Stimulated activated CD8-positive, alpha-beta memory T cell treated with anti-CD3 and anti-CD28 coated beads, Interleukin-7, amount 100 ng/mL, for 24 hours (primary cell): ENCODE measurements at regions not wholly inside any gene's neighbourhood (a gene's known extent, or its start where the extent isn't known, plus 50 kb on each side); places are given as distances from the start of the nearest gene placed in this dataset.
A peak's percentile ranks its signal among the peaks of the same experiment; 100 is the strongest.

Source experiments
- DNase-seq: peaks from one replicate; pipeline ENCODE4 v3.0.0-alpha.2; 2020; ENCODE audit warnings: low read depth

GRCh38 chr11:134622458-134622857 lies 210.4 kb upstream of the B3GAT1 start:
- no peak for DNase-seq

DNA sequence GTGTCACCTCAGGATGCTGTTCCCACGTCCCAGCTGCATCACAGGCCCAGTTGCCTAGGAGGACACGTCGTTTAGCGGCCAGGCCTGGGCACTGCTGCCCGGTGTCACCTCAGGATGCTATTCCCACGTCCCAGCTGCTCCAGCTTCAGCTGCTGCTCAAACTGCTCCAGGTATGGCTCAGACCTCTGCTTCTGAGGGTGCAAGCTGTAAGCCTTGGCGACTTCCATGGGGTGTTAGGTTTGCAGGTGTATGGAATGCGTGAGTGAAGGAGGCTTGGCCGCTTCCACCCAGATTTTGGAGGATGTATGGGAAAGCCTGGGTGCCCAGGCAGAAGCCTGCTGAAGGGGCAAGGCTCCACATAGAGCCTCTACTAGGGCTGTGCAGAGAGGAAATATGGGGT lies 205.3 kb upstream of the B3GAT1 start:
- no peak for DNase-seq

DNA sequence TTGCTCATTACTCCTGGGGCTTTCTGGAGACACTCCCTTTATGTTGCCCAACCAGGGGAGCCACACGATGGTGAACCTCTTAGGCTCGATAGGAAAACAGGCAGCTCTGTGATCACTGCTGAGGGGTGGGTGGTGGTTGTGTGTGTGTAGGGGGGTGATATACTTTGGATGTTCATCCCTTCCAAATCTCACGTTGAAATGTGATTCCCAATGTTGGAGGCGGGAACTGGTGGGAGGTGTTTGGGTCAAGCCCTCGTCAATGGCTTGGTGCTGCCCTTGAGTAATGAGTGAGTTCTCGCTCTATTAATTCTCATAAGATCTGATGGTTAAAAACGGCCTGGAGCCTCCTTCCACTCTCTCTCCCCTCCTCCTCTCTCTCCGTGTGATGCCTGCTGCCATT lies 204.0 kb upstream of the B3GAT1 start:
- no peak for DNase-seq

- no peak for DNase-seq
Observed at GRCh38 chr11:134615041-134615615, 203.1 kb upstream of the B3GAT1 start.

DNA sequence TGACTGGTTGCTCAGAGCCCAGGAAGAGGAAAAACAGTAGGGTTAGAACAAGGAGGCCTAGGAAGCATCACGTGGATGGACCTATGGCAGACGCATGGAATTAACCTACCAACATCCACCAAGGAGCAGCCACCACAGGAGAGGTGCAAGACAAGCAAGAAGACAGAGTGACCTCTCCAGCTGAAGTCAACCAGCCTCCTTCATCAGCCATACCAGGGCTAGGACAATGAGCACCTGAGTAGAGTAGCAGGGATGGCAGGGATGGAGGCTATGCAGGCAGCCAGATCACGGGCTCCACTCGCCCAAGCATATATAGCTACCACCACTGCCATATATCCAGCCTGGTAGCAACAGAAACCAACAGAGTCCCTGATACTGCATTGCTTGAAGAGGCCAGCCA lies 202.1 kb upstream of the B3GAT1 start:
- DNase-seq: no peak

DNA sequence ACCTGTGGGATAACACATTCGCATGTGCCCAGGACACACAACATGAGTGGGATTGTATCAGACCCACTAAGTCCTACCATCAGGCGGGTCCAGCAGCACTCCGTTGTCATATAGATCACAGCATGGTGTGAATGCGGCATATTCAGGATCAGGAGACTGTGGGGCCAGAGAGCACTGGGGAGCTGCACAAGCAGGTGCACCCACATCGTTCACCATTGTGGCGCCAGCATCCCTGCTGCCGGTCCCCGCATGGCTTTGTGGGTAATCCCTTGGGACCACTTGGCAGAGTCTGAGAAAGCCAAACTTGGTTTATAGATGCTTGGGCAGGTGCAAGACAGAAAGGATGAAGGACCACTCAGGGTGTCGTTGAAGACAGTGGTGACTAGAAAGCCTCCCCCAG lies 201.6 kb upstream of the B3GAT1 start:
- no peak for DNase-seq

GRCh38 chr11:134612140-134613030 lies 200.3 kb upstream of the B3GAT1 start:
- DNase-seq: no peak

GRCh38 chr11:134611537-134611936 lies 199.5 kb upstream of the B3GAT1 start:
- no peak for DNase-seq

DNA sequence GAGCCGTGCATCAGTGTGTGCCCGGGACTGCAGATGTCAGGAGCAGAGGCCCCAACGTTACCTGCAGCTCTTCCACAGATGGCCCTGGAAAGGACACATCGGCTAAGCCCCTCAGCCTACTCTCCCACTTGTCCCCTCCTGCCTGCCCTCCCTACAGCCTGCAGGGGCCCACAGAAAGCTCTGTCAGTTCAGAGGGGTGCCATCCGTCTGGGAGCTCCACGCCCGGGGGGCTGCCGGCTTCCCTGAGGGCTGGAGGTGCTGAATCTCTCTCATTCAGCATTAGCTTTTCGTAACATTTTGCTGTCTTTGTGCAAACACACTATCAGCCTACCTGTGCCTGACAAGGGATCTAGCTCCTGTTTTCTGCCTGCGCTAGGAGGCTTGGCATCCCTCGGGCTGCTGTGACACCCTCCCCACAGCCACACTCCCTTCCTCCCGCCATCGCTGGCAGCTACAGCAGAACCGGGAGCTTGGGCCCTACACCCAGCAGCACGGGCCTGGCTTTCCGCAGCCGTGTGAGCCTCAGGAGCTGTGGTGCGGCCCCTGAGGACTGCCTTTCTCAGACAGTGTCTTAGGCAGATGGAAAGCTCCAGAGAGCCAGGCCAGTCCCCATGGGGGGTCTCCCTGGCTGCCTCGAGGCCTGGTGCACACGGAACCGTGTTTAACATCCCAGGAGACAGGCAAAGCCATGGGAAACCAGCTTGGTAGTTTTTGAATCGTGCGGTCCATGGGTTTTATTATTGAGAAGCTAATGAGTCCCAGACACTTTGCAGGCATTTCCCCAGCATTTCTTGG lies 198.3 kb upstream of the B3GAT1 start:
- DNase-seq: no peak

- DNase-seq: no peak
Observed at GRCh38 chr11:134609361-134610115, 197.5 kb upstream of the B3GAT1 start.

- DNase-seq: no peak
Observed at GRCh38 chr11:134607963-134608750, 196.1 kb upstream of the B3GAT1 start.

DNA sequence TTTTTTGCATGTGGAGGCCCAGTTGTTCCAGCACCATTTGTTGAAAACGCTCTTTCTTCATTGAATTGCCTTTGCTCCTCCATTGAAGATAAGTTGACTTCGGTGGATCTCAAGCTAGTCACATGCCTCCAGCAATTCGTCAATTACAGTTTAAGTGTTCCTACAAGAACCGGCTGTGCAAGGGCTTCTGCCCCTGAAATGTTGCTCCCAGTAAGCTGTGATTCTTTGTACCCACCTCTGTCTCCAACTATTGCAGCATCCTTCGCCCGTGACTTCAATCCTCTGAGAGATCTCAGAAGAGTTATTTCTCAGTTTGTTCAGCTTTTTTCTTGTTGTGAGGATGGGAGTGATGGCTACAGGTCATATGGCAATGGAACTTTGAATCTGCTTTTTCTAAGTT lies 194.2 kb upstream of the B3GAT1 start:
- no peak for DNase-seq

- DNase-seq: no peak
Observed at GRCh38 chr11:134604886-134605285, 192.8 kb upstream of the B3GAT1 start.

DNA sequence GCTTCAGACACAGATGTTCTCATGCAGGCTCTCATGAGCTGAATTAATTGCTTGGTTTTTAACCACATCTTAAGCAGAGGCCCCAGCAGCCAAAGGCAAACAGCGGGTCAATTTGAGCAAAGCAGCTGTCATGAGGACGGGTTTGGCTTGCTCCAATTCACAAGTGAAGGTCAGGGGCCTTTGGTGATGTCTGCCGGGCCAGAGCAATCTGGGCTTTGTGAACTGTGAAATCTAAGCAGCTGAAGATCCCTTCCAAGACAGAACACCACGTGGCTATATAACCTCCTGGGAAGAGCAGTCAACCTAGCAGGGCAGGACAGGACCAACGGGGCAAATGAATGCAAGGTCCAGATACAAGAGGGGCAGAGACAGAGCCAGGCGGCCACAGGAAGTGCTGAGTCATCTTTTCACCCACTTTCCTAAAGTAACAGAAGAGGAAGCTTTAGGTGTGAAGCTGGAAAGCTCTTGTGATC lies 187.3 kb upstream of the B3GAT1 start:
- DNase-seq: no peak

- DNase-seq: no peak
Observed at GRCh38 chr11:134598368-134598767, 186.3 kb upstream of the B3GAT1 start.

- no peak for DNase-seq
Observed at GRCh38 chr11:134597452-134597851, 185.4 kb upstream of the B3GAT1 start.

DNA sequence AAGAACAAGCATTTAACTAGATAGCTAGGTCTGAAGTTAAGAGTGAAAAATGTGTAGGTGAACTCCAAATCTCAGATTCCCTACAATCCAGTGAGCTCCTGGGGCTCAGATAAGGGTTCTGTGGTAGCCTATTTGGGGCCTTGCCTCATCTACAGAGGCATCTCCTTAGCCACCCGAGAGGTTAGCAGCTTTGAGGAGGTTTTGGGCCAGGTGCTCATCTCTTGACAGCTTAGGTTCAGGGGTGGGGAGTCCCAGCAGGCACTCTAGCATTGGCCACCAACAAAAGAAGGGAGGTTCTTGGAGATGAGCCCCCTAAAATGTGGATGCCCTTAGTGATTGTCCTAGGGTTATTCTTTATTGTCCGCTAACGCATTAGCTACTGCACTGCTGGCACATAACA lies 184.4 kb upstream of the B3GAT1 start:
- DNase-seq: no peak

GRCh38 chr11:134592391-134592990 lies 180.4 kb upstream of the B3GAT1 start:
- DNase-seq: peak; percentile 31

- DNase-seq: no peak
Observed at GRCh38 chr11:134591338-134591737, 179.3 kb upstream of the B3GAT1 start.

DNA sequence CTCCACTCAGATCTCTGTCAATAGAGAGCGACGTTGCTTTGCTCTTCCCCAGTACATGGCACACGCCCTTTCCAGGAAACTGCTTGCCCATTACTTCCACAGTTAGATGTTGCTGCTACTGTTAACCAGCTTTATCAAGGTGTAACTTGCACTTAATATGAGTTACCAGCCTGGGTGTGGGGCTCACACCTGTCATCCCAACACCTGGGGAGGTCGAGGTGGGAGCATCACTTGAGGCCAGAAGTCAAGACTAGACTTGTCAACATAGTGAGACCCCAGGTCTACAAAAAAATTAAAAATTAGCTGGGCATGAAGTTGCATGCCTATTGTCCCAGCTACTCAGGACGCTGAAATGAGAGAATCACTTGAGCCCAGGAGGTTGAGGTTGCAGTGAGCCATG lies 177.1 kb upstream of the B3GAT1 start:
- DNase-seq: no peak
